GM19372 (cell line): ENCODE measurements at regions not wholly inside any gene's neighbourhood (a gene's known extent, or its start where the extent isn't known, plus 50 kb on each side); places are given as distances from the start of the nearest gene placed in this dataset.
"Not testable (repeated sequence)": the region's sequence is repeated elsewhere in the genome, so short reads cannot be mapped to it uniquely, and the experiment has no call there.

Source experiments
- ATAC-seq: cut with Tn5 transposase; IDR thresholded peaks from one replicate; pipeline ENCODE4 v1.9.1; 2021; ENCODE audit warnings: mild to moderate bottlenecking, low read depth, moderate library complexity; ENCODE audit not compliant: unreplicated experiment

GRCh38 chr7:92925876-92926696, 89.7 kb upstream of the CDK6 start:
- no peak for ATAC-seq

GRCh38 chr7:92924800-92925199, 88.4 kb upstream of the CDK6 start:
- no peak for ATAC-seq

- ATAC-seq, result no peak
Measured at GRCh38 chr7:92917230-92917629, 80.9 kb upstream of the CDK6 start.

- no peak for ATAC-seq
Measured at GRCh38 chr7:92916770-92917224, 80.4 kb upstream of the CDK6 start.

GRCh38 chr7:92915348-92915747, 79.0 kb upstream of the CDK6 start:
- ATAC-seq, result no peak

GRCh38 chr7:92914645-92915044, 78.3 kb upstream of the CDK6 start:
- no peak for ATAC-seq

- no peak for ATAC-seq
Measured at GRCh38 chr7:92913849-92914248, 77.5 kb upstream of the CDK6 start.

- no peak for ATAC-seq
Measured at GRCh38 chr7:92910976-92911375, 74.6 kb upstream of the CDK6 start.

- no peak for ATAC-seq
Measured at GRCh38 chr7:92909686-92910475, 73.5 kb upstream of the CDK6 start.

- peak; percentile 91 for ATAC-seq
Measured at GRCh38 chr7:92904244-92905131, 68.1 kb upstream of the CDK6 start.

GRCh38 chr7:92898798-92899197, 62.4 kb upstream of the CDK6 start:
- no peak for ATAC-seq

GRCh38 chr7:92894857-92895256, 58.5 kb upstream of the CDK6 start:
- ATAC-seq, result not testable (repeated sequence)

- no peak for ATAC-seq
Measured at GRCh38 chr7:92889081-92889480, 52.7 kb upstream of the CDK6 start.
